HG02678 (cell line): ENCODE measurements at regions not wholly inside any gene's neighbourhood (a gene's known extent, or its start where the extent isn't known, plus 50 kb on each side); places are given as distances from the start of the nearest gene placed in this dataset.
"Not testable (repeated sequence)": the region's sequence is repeated elsewhere in the genome, so short reads cannot be mapped to it uniquely, and the experiment has no call there.

Experiments
- ATAC-seq: cut with Tn5 transposase; IDR thresholded peaks from one replicate; pipeline ENCODE4 v1.9.1; 2021; ENCODE audit warnings: mild to moderate bottlenecking, moderate library complexity; ENCODE audit not compliant: unreplicated experiment

- ATAC-seq: no peak
These were observed 394.4 kb upstream of the STXBP6 start for GRCh38 chr14:25444381-25444780.

DNA sequence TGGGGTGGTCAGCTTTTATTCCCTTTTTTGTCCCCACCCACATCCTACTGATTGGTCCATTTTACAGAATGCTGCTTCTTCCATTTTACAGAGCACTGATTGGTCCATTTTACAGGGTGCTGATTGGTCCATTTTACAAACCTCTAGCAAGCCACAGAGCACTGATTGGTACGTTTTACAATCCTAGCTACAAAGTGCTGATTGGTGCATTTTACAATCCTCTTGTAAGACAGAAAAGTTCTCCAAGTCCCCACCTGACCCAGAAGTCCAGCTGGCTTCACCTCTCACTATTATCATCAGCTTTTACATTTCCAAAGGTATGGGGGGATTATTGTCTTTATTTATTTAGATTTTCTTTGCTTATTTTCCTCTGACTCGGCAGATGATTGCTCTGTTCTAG is 390.4 kb upstream of the STXBP6 start:
- not testable (repeated sequence) for ATAC-seq

DNA sequence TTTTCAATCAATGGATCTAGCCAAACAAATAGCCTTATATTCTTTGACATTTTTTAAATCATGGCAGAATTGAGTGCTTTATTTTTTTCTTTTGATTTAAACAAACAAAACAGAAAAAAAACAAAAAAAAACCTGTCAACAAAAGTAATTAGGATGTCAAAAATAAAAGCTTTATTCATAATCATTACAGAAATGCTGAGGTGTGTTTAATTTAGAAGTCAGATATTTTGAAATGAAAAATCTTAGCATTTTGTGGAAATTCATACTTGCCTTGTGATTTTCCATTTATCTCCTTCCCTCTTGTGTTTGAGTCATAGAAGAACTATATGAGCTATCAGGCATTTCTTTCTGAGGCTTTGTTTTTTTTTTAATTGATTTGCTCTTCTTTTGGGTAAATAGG is 387.0 kb upstream of the STXBP6 start:
- ATAC-seq: no peak

- ATAC-seq: no peak
These were observed 386.4 kb upstream of the STXBP6 start for GRCh38 chr14:25436288-25436875.

DNA sequence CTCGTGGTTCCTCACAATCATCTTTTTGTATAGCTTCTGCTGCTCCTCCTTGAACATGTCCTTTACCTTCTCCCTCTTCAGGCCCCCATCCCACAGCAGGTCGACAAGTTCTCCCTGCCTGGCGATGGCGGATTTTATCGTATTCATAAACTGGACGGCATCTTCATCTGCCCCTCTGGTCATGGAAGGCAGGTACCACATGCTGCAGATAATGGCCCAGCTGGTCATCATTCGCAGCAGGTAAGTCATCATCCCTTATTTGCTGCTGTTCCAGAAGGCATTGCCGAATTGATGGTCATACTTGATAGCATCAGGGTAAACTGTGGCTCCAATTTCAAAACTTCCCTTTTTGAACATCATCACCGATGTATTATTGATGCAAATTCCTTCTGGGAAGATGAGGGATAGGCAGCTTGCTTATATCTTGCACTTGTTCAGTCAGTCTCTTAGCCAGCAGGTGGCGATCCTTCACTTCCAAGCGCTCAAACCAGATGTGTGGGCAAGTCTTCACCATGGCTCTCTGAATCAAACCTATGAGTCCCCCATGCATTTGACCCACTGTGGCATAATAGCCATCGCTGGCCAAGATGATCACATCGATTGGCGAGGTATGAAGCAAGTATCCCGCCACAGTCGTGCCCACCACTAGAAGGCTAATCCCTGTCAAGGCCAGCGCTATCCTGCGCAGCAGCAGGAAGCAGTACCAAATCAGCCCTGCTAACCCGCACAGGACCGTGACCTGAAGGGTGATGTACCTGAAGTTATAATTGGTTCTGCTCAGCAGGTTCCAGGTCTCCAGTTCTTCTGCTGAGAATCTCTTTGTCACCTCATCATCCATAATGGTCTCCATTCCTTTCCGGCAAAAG is 381.5 kb upstream of the STXBP6 start:
- ATAC-seq: no peak

GRCh38 chr14:25430808-25431207 is 380.9 kb upstream of the STXBP6 start:
- no peak for ATAC-seq

DNA sequence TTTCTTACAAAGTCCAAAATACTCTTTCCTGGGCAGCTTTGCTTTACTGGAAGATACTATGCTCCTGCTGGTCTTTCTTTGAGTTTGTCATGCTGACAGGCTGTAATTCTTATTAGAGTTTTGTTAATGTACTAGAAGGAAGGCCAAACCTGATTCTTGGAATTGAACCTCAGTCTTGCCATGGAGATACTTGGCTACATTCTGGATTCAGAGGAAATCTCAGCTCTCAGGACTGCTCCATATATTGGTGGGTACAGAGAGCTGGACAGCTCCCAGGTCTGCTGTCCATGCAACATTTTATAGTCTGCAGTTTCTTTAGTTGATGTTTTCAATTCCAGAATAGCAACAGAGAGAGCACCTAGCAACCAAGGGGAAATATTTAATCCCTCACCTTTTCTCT is 363.1 kb upstream of the STXBP6 start:
- ATAC-seq: no peak

GRCh38 chr14:25411781-25412757 is 362.1 kb upstream of the STXBP6 start:
- ATAC-seq: no peak

- no peak for ATAC-seq
These were observed 356.9 kb upstream of the STXBP6 start for GRCh38 chr14:25406818-25407217.

- ATAC-seq: peak; percentile 76
These were observed 350.8 kb upstream of the STXBP6 start for GRCh38 chr14:25400607-25401206.

DNA sequence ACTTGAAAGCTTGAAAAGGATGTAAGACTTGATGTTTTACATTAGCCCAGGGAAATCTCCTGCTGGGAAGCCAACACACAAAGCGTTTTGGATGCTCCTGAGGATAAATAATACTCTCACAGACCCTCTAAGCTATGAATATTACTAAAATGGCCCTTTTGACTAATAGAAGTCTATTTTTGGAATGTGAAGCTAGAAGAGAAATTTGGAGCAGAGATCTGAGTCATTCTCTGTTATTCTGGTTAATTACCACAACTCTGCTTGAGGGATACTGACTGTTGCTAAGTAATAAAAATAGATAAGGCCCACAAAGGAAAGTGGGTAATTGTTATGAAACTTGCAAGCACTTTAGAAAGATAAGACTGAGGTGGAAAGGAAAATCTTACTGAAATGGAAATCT is 346.2 kb upstream of the STXBP6 start:
- ATAC-seq: peak; percentile 42

DNA sequence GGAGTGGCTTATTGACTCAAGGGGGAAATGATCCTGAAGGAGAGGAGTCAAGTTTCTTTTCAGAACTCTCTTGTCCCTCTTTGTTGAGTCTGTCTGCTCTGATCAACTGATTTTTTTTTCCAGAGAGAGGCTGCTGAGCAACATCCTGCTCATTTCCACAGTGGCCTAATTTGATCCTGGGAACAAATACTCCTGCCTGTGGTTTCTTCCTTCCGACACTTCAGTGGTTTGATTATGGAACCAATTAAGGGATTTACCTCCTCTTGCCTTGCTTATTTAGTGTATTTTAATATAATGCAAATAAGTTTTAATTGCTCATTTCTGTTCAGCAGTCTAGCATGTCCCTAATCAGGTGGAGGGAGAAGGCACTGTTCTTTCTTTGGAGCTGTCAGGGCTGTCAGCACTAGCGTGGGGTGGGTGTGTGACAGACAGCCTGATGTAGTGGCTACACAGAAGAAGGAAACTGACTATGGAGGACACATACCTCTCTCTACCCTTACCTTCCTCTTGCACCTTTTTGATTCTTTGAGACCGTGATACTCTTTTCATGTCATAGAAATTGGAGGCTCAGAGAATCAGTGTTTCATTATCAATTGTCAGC is 344.9 kb upstream of the STXBP6 start:
- ATAC-seq: no peak

DNA sequence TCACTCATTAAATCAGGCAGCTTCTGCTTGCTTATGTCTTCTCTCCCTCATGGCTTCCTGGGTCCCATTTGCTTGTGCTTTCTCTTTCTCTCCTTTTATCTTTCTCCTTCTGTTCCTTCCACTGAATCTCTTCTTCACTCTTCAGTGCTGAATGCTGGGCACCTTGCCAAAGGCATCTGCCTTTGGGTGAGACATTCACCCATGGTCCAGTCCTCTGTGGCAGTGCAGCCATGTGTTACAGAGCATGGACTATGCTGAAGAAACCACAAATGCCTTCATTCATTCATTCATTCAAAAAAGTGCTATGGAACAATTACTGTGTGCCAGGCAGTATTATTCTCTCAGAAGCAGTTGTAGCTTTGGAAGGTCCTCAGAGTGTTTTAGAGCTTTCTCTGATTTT is 344.4 kb upstream of the STXBP6 start:
- ATAC-seq: no peak

- ATAC-seq: no peak
These were observed 340.0 kb upstream of the STXBP6 start for GRCh38 chr14:25389948-25390347.

DNA sequence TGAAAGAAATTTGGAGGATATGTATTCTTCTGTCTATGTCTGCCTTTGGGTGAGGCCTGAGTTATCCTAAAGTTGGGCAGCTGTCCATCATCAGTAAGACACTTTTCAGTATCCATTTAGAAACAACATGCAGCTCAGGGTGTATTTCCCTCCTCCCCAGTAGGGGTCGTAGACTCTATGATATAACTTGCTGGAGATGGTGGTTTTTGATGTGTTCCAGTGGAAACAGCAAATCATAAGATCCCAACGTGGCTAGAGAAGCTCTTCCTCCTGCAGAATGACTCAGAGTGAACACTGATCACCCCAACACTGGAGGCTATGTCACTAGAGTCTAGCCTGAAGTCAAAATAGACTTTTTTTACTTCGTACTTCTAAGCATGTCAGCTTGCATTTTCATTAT is 331.6 kb upstream of the STXBP6 start:
- no peak for ATAC-seq

DNA sequence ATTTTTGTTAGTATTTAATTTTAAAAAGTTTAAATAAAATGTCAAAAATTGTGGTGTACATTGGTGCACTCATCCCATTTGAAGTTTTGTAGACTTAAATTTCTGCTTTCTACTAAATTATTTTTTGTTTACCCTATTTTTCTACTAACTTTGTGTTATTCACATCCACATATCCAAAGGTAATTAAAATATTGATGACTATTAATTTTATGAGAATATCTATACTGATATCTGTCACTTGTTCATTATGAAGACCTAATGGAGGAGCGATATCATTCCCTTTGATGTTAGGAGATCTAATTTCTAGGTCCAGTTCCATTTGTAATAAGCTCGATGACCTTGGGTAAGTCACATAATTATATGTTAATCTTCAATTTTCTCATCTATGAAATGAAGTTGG is 325.7 kb upstream of the STXBP6 start:
- ATAC-seq: no peak

GRCh38 chr14:25371068-25371467 is 321.1 kb upstream of the STXBP6 start:
- ATAC-seq: no peak

DNA sequence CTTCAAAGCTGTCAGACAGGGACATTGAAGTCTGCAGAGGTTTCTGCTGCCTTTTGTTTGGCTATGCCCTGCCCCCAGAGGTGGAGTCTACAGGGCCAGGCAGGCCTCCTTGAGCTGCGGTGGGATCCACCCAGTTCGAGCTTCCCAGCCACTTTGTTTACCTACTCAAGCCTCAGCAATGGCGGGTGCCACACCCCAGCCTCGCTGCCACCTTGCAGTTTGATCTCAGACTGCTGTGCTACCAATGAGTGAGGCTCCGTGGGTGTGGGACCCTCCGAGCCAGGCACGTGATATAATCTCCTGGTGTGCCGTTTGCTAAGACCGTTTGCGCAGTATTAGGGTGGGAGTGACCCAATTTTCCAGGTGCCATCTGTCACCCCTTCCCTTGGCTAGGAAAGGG is 320.1 kb upstream of the STXBP6 start:
- ATAC-seq: not testable (repeated sequence)

DNA sequence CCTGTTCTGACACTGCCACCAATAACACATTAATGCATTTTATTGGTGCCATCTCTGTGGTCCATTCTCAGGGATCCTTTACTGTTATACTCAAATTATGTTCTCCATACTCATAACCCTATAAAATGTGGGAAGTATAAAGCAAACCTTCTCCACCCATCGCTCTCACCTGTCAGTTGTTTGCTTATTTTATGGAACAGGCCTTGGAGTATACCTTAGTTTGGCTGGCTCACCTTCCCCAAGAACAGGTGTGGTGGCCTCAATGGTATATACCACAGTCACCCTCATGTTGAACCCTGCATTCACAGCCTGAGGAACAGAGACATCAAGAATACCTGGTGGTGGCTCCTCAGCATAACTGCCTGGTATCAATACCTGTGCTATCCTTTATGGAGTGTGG is 308.4 kb upstream of the STXBP6 start:
- no peak for ATAC-seq

DNA sequence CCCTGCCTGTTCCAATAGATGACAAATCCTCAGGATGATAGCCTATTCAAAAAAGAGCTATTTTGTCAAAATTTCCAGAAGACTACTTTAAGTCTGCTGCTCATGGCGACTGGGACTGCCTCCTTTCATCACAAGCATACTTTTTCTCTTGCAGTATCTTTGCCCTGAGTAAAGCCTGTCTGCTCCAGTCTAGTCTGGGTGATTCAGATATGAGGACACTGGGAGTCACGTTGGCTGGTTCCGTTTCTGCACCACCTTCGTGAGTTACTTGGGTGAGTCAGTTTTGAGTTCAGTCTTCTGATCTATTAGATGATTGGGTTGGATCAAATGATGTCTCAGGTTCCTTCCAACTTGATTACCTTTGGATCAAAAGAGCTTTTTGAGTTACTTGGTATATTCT is 301.3 kb upstream of the STXBP6 start:
- ATAC-seq: no peak

DNA sequence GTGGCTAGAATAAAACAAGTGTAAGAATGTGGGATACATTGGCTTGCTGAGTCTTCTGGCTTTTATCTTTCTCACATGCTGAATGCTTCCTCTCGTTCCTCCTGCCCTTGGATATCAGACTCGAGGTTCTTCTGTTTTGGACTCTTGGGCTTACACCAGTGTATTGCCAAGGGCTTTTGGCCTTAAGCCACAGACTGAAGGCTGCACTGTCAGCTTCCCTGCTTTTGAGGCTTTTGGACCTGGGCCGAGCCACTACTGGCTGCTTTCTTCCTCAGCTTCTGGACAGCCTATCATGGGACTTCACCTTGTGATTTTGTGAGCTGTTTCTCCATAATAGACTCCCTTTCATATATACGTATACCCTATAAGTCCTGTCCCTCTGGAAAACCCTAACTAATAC is 300.9 kb upstream of the STXBP6 start:
- no peak for ATAC-seq
